GM20000 (cell line): ENCODE measurements at regions not wholly inside any gene's neighbourhood (a gene's known extent, or its start where the extent isn't known, plus 50 kb on each side); places are given as distances from the start of the nearest gene placed in this dataset.

Experiments used
- DNase-seq: peaks from one replicate; pipeline ENCODE4 v3.0.0; 2012; ENCODE audit warnings: low spot score
- CTCF ChIP-seq: IDR thresholded peaks from 2 replicates; pipeline ENCODE4 v1.5.1; 2012; ENCODE audit warnings: mild to moderate bottlenecking, control low read depth; ENCODE audit errors: extremely low read depth, missing control alignments

- no peak for TF ChIP-seq CTCF
- no peak for DNase-seq
Observed at GRCh38 chr5:62731022-62731421, 152.4 kb downstream of the LRRC70 start.

DNA sequence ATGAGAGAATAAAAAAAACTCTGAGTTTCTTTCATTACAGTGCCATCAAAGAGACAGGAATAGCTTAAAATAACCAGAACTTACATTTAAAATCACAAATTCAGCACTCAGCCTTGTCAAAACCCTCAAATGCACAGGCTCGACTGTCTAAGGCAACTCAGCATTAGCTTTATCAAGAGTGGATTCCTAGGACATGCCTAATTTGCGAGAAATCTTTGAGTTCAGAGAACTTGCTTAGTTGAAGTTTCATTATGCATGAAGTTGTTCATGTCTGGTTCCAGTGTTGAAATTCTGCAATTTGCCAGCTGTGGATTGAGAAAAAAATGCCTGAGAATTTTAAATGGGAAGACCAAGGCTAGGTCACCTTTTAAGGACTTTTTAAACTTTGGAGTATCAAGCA lies 151.1 kb downstream of the LRRC70 start:
- no peak for DNase-seq
- no peak for TF ChIP-seq CTCF

GRCh38 chr5:62727861-62728260 lies 149.2 kb downstream of the LRRC70 start:
- TF ChIP-seq CTCF = no peak
- no peak for DNase-seq

- no peak for DNase-seq
- TF ChIP-seq CTCF = no peak
Observed at GRCh38 chr5:62727184-62727583, 148.6 kb downstream of the LRRC70 start.

DNA sequence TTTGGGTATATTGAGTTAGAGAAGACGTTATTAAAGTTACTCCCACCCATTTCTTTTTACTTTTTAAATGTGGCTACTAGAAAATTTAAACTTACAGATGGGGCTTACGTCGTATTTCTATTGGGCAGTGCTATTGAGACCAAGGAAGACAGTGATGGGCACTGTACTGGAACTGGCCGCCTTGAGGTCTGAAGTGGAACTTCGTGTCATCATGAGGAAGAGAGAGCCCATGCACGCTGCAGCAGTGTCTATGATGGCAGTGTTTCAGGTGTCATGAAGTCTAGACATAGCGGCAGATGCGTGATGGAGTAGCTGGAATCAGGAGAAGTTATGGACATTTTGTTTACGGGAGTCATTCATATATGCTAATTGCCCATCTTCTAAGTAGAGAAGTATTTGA lies 143.7 kb downstream of the LRRC70 start:
- no peak for DNase-seq
- TF ChIP-seq CTCF = no peak

DNA sequence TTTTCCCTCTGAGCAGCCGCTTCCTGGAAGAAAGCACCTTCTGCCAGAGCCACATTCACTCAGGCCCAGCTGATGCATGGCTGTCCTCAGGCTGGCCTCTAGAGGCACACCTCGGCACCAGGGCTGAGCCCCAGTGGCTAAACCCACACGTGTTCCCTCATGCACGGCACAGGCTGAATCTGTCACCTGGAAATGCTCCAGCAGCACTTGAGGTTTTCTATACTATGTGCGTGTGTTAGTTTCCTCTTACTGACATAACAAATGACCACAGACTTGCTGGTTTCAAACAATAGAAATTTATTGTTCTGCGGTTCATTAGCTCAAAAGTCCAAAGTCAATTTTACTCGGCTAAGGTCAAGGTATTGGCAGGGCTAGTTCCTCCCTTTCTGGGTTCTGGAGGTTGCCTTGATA lies 141.4 kb downstream of the LRRC70 start:
- no peak for TF ChIP-seq CTCF
- peak; percentile 37 for DNase-seq

DNA sequence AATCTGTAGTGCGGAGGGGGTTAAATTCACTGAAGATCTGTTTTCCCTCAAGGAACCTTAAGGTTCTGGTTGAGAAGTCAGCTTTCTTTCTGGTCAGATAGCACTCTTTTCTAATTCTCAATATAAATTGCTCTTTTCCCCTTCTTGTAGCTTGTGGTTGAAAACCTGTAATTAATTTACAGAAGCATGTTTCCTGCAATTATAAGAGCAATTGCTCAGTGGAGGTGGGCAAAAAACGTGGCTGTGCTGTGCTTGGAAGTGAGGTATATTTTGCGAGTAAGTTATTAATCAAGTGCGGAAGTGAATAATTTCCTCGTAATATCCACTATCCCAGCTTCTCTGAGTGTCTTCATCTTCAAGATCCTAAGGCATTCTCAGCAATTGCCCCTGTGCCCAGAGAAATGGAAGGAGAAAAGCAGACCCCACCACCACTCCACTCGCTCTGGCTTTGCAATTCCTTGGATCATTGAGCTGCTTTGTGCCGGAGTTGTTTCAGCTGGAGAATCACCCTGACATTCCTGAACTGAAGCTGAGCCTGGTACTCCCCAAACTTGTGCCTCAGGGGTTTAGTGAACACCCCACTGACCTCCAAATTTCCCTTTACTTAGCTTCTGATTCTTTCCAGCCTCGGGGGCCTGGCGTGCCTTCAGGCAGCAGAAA lies 140.6 kb downstream of the LRRC70 start:
- TF ChIP-seq CTCF = no peak
- DNase-seq = no peak
